Chondrocyte (in vitro differentiated cells): ENCODE measurements at regions not wholly inside any gene's neighbourhood (a gene's known extent, or its start where the extent isn't known, plus 50 kb on each side); places are given as distances from the start of the nearest gene placed in this dataset.
"Not testable (repeated sequence)": the region's sequence is repeated elsewhere in the genome, so short reads cannot be mapped to it uniquely, and the experiment has no call there.

Source experiments
- DNase-seq: peaks from one replicate; pipeline ENCODE4 v3.0.0; 2021; ENCODE audit warnings: mixed read lengths, low spot score
- H3K27ac Mint-ChIP-seq: one replicate; pipeline ENCODE4 v1.8.0; 2021; ENCODE audit warnings: mild to moderate bottlenecking, moderate library complexity, mixed read lengths; ENCODE audit not compliant: unreplicated experiment
- H3K27me3 Mint-ChIP-seq: 2 replicates; pipeline ENCODE4 v1.8.0; 2021; ENCODE audit warnings: low read depth, mixed read lengths
- H3K36me3 Mint-ChIP-seq: 2 replicates; pipeline ENCODE4 v1.8.0; 2021; ENCODE audit warnings: low read depth, mixed read lengths
- H3K4me1 Mint-ChIP-seq: 2 replicates; pipeline ENCODE4 v1.8.0; 2021; ENCODE audit warnings: low read depth, mild to moderate bottlenecking, mixed read lengths
- H3K4me3 Mint-ChIP-seq: one replicate; pipeline ENCODE4 v1.8.0; 2021; ENCODE audit warnings: mild to moderate bottlenecking, moderate library complexity, mixed read lengths; ENCODE audit not compliant: unreplicated experiment
- H3K9me3 Mint-ChIP-seq: 2 replicates; pipeline ENCODE4 v1.8.0; 2021; ENCODE audit warnings: low read depth, mixed read lengths
- TF ChIP-seq, protein P1 (sequence below): fragments of 200-600 bp; sonication (generic); IDR thresholded peaks from 2 replicates; pipeline ENCODE4 v1.5.0; 2021; ENCODE audit warnings: antibody characterized with exemption, mild to moderate bottlenecking, moderate library complexity

DNA sequence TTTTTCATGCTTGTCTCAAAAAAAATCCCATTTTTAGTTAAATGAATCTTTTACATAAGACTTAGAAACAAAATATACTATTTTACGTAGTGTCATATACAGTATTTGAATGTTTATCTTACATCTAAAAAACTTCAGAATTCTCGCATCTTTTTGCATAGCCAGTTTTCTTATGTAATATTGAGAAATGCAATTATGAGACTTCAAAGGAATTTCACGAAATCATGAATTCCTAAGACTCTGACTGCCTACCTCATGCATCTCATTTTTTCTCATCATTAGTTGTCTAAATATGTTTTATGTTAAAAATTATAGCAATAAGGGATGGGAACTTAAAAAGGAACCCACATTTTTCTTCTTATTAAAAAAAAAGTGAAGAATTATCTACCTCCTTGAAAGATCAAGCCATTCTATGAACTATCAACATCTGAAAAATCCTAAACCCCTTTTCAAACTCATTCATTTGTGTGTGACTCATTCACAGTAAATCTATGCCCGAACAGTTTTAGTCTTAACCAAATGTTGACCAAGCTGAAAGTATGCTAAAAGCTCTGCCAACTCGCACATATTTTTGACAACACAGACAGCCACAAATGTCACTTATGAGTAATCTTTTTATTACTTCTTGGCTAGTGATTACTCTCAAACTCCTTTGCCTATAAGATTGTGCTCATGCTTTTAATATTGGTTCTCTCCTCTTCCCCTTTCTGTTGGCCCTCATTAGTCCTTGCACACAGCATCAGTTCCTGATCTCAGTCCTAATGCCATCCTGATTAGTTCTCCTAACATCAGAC, 115.9 kb downstream of the DCLK3 start:
- Mint-ChIP-seq H3K4me1 (peaks cover 56% of the 10 kb centered on the region), H3K9me3 (no peaks in the 10 kb centered on the region), H3K36me3 (no peaks in the 10 kb centered on the region), H3K27me3 (no peaks in the 10 kb centered on the region), H3K27ac (peak overlapping the region; percentile 96), H3K4me3 (no peak overlapping the region)
- DNase-seq, result no peak
- TF ChIP-seq, protein P1, sequence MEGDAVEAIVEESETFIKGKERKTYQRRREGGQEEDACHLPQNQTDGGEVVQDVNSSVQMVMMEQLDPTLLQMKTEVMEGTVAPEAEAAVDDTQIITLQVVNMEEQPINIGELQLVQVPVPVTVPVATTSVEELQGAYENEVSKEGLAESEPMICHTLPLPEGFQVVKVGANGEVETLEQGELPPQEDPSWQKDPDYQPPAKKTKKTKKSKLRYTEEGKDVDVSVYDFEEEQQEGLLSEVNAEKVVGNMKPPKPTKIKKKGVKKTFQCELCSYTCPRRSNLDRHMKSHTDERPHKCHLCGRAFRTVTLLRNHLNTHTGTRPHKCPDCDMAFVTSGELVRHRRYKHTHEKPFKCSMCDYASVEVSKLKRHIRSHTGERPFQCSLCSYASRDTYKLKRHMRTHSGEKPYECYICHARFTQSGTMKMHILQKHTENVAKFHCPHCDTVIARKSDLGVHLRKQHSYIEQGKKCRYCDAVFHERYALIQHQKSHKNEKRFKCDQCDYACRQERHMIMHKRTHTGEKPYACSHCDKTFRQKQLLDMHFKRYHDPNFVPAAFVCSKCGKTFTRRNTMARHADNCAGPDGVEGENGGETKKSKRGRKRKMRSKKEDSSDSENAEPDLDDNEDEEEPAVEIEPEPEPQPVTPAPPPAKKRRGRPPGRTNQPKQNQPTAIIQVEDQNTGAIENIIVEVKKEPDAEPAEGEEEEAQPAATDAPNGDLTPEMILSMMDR, result no peak

DNA sequence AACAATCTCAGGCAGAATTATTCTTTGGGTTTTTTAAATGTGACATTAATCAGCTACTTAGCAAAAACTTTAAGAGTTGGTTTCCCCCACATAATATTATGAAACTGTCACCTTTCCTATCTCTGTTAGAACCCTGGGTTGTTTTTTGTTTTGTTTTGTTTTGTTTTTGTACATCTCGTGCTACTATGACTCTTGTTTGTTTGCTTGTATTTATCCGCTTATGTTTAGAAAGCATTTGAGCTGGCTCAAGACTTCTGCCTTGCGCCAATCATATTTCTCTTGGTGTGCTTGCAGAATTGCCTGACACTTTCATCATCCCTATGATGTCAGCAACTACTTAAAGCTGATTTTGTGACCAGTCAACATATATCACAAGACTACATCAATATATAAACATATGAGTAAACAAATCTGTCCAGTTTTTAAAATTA, 116.9 kb downstream of the DCLK3 start:
- peaks cover 51% of the 10 kb centered on the region for H3K4me1 Mint-ChIP-seq
- no peaks in the 10 kb centered on the region for H3K9me3 Mint-ChIP-seq
- no peaks in the 10 kb centered on the region for H3K27me3 Mint-ChIP-seq
- DNase-seq, result no peak
- TF ChIP-seq, protein P1, result no peak
- H3K36me3 Mint-ChIP-seq, result no peaks in the 10 kb centered on the region
- H3K27ac Mint-ChIP-seq, result peak overlapping the region; percentile 96
- no peak overlapping the region for H3K4me3 Mint-ChIP-seq

DNA sequence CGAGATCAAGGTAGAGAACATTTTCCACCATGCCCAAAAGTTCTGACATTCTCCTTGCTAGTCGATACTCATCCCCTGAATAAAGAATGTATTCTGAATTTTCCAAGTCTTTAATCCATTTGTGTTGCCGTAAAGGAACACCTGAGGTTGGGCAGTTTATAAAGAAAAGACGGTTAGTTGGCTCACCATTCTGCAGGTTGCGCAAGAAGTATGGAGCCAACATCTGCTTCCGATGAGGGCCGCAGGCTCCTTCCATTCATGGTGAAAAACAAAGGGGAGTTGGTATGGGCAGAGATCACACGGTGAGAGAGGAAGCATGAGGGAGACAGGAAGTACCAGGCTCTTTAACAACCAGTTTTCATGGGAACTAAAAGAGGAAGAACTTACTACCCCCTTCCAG, 121.2 kb downstream of the DCLK3 start:
- Mint-ChIP-seq H3K27me3 (peaks cover 3% of the 10 kb centered on the region), H3K4me1 (peaks cover 21% of the 10 kb centered on the region), H3K9me3 (no peaks in the 10 kb centered on the region), H3K4me3 (no peak overlapping the region), H3K36me3 (no peaks in the 10 kb centered on the region), H3K27ac (no peak overlapping the region)
- TF ChIP-seq, protein P1, result no peak
- no peak for DNase-seq

DNA sequence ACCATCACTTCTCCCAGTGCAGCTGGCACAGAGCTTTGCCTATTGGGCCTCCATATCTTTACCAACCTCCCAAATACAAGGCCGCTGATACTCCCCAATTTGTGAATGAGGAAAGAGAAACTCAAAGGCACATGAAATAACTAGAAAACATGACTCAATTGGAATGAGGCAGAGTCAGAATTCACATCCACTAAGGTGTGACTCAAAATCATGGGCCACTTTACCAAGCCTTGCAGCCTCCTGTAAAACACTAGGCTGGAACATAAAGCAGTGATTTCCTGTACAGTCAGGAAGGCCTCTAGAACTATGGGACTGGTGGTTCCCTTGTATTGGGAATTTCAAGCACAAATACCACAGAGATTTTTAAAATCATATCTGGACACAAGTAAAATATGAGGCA, 128.6 kb downstream of the DCLK3 start:
- Mint-ChIP-seq H3K36me3 (peaks cover 2% of the 10 kb centered on the region), H3K4me1 (no peaks in the 10 kb centered on the region), H3K27me3 (peaks cover 3% of the 10 kb centered on the region), H3K27ac (no peak overlapping the region), H3K4me3 (no peak overlapping the region), H3K9me3 (peaks cover 4% of the 10 kb centered on the region)
- TF ChIP-seq, protein P1, result no peak
- DNase-seq, result no peak

DNA sequence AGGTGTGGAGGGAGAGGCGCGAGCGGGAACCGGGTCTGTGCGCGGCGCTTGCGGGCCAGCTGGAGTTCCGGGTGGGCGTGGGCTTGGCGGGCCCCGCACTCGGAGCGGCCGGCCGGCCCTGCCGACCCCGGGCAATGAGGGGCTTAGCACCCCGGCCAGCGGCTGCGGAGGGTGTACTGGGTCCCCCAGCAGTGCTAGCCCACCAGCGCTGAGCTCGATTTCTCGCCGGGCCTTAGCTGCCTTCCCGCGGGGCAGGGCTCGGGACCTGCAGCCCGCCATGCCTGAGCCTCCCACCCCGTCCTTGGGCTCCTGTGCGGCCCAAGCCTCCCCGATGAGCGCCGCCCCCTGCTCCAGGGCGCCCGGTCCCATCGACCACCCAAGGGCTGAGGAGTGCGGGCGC, 130.5 kb downstream of the DCLK3 start:
- H3K9me3 Mint-ChIP-seq, result peaks cover 12% of the 10 kb centered on the region

DNA sequence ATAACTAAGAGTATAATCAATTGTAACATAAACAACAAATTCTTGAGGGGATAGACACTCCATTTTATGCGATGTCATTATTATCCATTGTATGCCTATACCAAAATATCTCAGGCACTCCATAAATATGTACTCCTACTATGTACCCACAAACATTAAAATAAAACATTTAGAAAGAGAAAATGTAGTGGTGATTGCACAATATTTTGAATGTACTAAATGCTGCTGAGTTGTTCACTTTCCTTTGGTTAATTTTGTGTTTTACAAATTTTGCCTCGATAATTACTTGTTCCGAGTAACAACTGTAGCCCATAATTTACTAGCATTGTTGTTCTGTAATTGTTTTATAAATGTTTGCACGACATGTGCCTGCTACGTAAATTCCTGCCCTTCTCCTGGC, 131.3 kb downstream of the DCLK3 start:
- Mint-ChIP-seq H3K27ac (no peak overlapping the region), H3K4me3 (no peak overlapping the region), H3K36me3 (peaks cover 2% of the 10 kb centered on the region), H3K9me3 (peaks cover 12% of the 10 kb centered on the region), H3K4me1 (no peaks in the 10 kb centered on the region), H3K27me3 (no peaks in the 10 kb centered on the region)
- no peak for DNase-seq
- TF ChIP-seq, protein P1, result no peak

More for the DNA sequence above, 130.5 kb downstream of the DCLK3 start:
- H3K4me3 Mint-ChIP-seq, H3K27me3 Mint-ChIP-seq, DNase-seq, H3K4me1 Mint-ChIP-seq, H3K36me3 Mint-ChIP-seq, H3K27ac Mint-ChIP-seq: not testable (repeated sequence)
